Psoas muscle (tissue), 7 donors: ENCODE measurements at regions not wholly inside any gene's neighbourhood (a gene's known extent, or its start where the extent isn't known, plus 50 kb on each side); places are given as distances from the start of the nearest gene placed in this dataset.

Experiments
- ATAC-seq, 4 donors: fragments of 200-7000 bp; cut with Tn5 transposase; one replicate each; pipeline ENCODE4 v1.9.1; 2020; ENCODE audit warnings: moderate library complexity in 3 of 4, mild to moderate bottlenecking in 2 of 4
- DNase-seq, 2 donors: peaks; one replicate each; pipeline ENCODE4 v3.0.0-alpha.2; 2020
- H3K27ac ChIP-seq: fragments of 200-600 bp; one replicate; pipeline ENCODE4 v1.8.0; 2022
- H3K27me3 ChIP-seq, 3 donors: fragments of 200-600 bp in 1 of 3; one replicate each; pipeline versions ENCODE4 v1.6.1 to v1.8.0; 2013 to 2022; ENCODE audit warnings: low read length in 2 of 3, mild to moderate bottlenecking in 2 of 3, moderate library complexity in 1 of 3; ENCODE audit not compliant: insufficient read depth in 3 of 3
- H3K36me3 ChIP-seq, 2 donors: fragments of 200-600 bp in 1 of 2; one replicate each; pipeline versions ENCODE4 v1.6.1 to v1.8.0; 2013 to 2022; ENCODE audit warnings: low read depth in 1 of 2, mild to moderate bottlenecking in 1 of 2, moderate library complexity in 1 of 2; ENCODE audit not compliant: insufficient read depth in 1 of 2
- H3K4me1 ChIP-seq: fragments of 200-600 bp; one replicate; pipeline ENCODE4 v1.8.0; 2022
- H3K4me3 ChIP-seq: fragments of 200-600 bp; one replicate; pipeline ENCODE4 v1.8.0; 2022; ENCODE audit warnings: mild to moderate bottlenecking
- H3K9me3 ChIP-seq: fragments of 200-600 bp; one replicate; pipeline ENCODE4 v1.8.0; 2022
- WGBS, 3 donors: extraction: QIAGEN DNeasy Blood & Tissue Kit; methylation state at CpG; one replicate each; pipeline versions ENCODE4 v1.1.6 to v1.1.7; 2013; 5-methylcytosine and 5-hydroxymethylcytosine counted together
- intact Hi-C, 2 donors: fragments of 100-400 bp; cut with DNase I; formaldehyde crosslinking; loops; one replicate each; pipeline versions ENCODE4 v1.11.0 to v1.14.2; 2022
- TF ChIP-seq, protein P1 (sequence below): fragments of 200-600 bp; IDR thresholded peaks from one replicate; pipeline ENCODE4 v1.8.0; 2022; ENCODE audit warnings: antibody characterized with exemption
- donor health status: healthy with polysubstance abuse.
- donor health status: DM: no; HTN: no; CAD: no; lungs with moderate emphysema.
- donor health status: Bipolar disorder and iron deficiency.
- donor health status: healthy.
- donor health status: DM: yes; HTN: yes; CAD: no.
- donor health status: DM: no; HTN: no; CAD: no.
- donor health status: DM: yes; HTN: yes; CAD: no.

DNA sequence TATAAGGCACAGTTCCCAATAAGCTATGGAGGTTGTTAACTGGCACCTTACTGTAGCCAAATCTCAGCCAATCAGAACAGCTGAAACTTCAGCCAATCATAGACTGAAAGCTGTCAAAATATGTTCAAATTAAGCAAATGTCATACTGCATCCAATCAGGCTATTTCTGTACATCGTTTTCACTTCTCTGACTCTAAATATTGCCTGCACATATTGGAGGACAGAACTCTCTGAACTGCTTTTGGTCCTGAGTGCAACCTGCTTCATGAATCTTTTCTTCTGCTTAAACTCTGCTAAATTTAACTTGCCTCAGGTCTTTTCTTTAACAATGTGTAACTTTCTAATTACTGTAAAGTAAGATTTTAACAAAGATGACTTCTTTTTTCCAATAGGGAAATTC lies 1198.9 kb upstream of the PCDH7 start:
- ATAC-seq (no peak), DNase-seq (no peak)
- Histone ChIP-seq H3K4me3 (no peak overlapping the region), H3K27me3 (no peaks in the 10 kb centered on the region), H3K27ac (no peak overlapping the region), H3K4me1 (no peaks in the 10 kb centered on the region), H3K9me3 (peaks cover 9% of the 10 kb centered on the region), H3K36me3 (no peaks in the 10 kb centered on the region)
- intact Hi-C loops, result no loop called here
- TF ChIP-seq, protein P1, sequence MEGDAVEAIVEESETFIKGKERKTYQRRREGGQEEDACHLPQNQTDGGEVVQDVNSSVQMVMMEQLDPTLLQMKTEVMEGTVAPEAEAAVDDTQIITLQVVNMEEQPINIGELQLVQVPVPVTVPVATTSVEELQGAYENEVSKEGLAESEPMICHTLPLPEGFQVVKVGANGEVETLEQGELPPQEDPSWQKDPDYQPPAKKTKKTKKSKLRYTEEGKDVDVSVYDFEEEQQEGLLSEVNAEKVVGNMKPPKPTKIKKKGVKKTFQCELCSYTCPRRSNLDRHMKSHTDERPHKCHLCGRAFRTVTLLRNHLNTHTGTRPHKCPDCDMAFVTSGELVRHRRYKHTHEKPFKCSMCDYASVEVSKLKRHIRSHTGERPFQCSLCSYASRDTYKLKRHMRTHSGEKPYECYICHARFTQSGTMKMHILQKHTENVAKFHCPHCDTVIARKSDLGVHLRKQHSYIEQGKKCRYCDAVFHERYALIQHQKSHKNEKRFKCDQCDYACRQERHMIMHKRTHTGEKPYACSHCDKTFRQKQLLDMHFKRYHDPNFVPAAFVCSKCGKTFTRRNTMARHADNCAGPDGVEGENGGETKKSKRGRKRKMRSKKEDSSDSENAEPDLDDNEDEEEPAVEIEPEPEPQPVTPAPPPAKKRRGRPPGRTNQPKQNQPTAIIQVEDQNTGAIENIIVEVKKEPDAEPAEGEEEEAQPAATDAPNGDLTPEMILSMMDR, result no peak
- 75 to 88% (median 84%) methylated on average over 1 of the region's 1 CpG for WGBS, 3 donors

DNA sequence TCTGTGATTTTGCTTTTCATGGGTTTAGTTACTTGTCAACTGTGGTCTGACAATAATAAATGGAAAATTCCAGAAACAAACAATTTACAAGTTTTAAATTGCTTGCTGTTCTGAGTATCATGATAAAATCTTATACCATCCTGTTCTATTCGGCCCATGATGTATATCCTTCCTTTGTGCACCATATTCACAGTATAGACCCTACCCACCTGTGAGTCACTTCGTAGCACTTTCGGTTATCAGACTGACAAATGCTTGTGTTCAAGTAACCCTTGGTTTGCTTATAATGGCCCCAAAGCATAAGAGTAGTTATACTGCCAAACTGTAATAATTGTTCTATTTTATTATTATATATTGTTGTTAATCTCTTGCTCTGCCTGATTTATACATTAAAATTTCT lies 1183.4 kb upstream of the PCDH7 start:
- H3K27me3 ChIP-seq, result no peaks in the 10 kb centered on the region
- ATAC-seq (no peak), DNase-seq (no peak)
- no peak overlapping the region for H3K27ac ChIP-seq
- TF ChIP-seq, protein P1, result no peak
- no peak overlapping the region for H3K4me3 ChIP-seq
- intact Hi-C loops, result no loop called here
- no peaks in the 10 kb centered on the region for H3K9me3 ChIP-seq
- no peaks in the 10 kb centered on the region for H3K4me1 ChIP-seq
- WGBS, 3 donors, result 82 to 93% (median 93%) methylated on average over 3 of the region's 3 CpGs
- H3K36me3 ChIP-seq, result no peaks in the 10 kb centered on the region

DNA sequence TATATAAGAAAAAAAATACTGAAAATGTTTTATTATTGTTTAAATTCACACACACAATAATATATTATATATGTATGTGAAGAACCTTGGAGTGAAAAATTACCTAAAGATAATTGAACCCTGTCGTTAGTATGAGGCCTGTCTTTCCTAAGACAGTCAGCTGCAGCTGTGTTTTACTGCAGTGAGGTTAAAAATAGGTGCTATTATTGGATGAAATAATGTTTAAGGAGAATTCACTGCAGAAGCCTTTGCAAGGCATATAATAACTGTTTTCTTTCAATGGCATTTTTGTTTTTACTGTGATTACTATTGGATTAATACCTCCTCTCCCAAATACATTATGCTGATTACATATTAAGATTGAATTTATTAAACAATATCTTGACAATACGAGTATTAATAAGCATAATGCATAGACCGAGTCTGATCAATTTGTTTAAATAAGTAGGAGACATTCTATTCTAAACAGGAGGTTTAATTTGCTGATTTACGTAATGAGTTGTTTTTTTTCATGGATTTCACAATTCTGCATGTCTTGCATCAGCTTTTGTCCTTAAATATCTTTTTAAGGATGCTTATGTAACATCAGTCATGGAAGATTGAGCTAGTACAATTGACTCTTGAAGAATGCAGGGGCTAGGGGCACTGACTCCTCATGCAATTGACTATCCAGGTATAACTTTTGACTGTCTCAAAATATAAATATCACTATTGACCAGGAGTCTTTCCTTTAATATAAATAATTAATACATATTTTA lies 1181.1 kb upstream of the PCDH7 start:
- H3K9me3 ChIP-seq, result no peaks in the 10 kb centered on the region
- H3K4me3 ChIP-seq, result no peak overlapping the region
- no peak overlapping the region for H3K27ac ChIP-seq
- TF ChIP-seq, protein P1, result no peak
- no peaks in the 10 kb centered on the region for H3K27me3 ChIP-seq
- H3K36me3 ChIP-seq, result no peaks in the 10 kb centered on the region
- H3K4me1 ChIP-seq, result no peaks in the 10 kb centered on the region
- intact Hi-C loops, result no loop called here
- no peak for ATAC-seq
- 65 to 73% (median 66%) methylated on average over 4 of the region's 4 CpGs for WGBS, 3 donors
- DNase-seq, result no peak

DNA sequence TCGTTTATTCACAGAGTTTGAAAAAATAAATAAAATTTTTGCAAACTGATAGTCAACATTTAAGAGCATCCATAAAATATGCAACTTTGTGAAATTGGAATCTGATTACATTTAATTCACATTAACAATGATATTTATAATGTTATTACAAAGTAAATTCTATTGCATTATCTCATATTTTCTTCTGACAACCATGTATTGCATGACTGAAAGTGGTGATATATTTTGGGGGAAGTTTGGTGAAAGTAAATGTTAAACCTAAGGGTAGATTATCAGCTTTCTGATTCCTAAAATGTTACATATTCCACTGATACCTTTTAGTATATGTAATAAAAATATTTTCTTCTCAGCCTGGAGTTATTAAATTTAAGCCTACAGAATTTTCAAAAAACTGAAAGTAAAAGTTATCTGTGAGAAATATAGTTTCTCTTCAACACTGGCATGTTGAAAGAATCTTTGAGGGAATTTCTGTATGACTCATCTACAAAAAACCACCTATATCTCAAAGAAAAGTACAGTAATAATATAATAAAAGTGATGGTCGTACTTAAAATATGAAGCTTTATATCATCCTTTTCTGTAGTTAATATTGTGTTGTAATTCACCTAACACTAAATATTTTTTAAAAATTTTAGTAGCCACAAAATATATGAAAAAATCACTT lies 1179.6 kb upstream of the PCDH7 start:
- H3K36me3 ChIP-seq, result no peaks in the 10 kb centered on the region
- intact Hi-C loops, result no loop called here
- no peaks in the 10 kb centered on the region for H3K27me3 ChIP-seq
- ATAC-seq, result no peak
- no peak for DNase-seq
- no peaks in the 10 kb centered on the region for H3K9me3 ChIP-seq
- WGBS, 3 donors, result 76 to 77% (median 76%) methylated on average over 2 of the region's 2 CpGs
- H3K4me3 ChIP-seq, result no peak overlapping the region
- no peaks in the 10 kb centered on the region for H3K4me1 ChIP-seq
- H3K27ac ChIP-seq, result no peak overlapping the region
- TF ChIP-seq, protein P1, result no peak
